GM12878 (cell line): ENCODE measurements at regions not wholly inside any gene's neighbourhood (a gene's known extent, or its start where the extent isn't known, plus 50 kb on each side); places are given as distances from the start of the nearest gene placed in this dataset.

Experiments
- ATF7 ChIP-seq: fragments of 450-650 bp; IDR thresholded peaks from 2 replicates; pipeline ENCODE4 v1.6.1; 2016; ENCODE audit warnings: low read depth, mild to moderate bottlenecking
- EGR1 ChIP-seq, 2 experiments: IDR thresholded peaks; 1 replicate in 1 of 2; 2 replicates in 1 of 2; pipeline ENCODE4 v1.6.1; 2011 to 2012; ENCODE audit warnings: low read depth in 2 of 2, low read length in 2 of 2, borderline replicate concordance in 1 of 2, mild to moderate bottlenecking in 1 of 2, moderate library complexity in 1 of 2
- IRF4 ChIP-seq: IDR thresholded peaks from 2 replicates; pipeline ENCODE4 v1.6.1; 2011; ENCODE audit warnings: low read depth, low read length
- MYC ChIP-seq: IDR thresholded peaks from 2 replicates; pipeline ENCODE4 v1.6.1; 2011; ENCODE audit warnings: mild to moderate bottlenecking, low read length, moderate library complexity, inconsistent platforms; ENCODE audit not compliant: insufficient read depth, insufficient replicate concordance, insufficient read length, severe bottlenecking
- NFIC ChIP-seq: IDR thresholded peaks from 2 replicates; pipeline ENCODE4 v1.6.1; 2012; ENCODE audit warnings: low read depth, mild to moderate bottlenecking, inconsistent platforms, low read length, moderate library complexity
- NFXL1 ChIP-seq: fragments of 450-650 bp; IDR thresholded peaks from 2 replicates; pipeline ENCODE4 v1.6.1; 2017; ENCODE audit warnings: antibody characterized with exemption, mild to moderate bottlenecking, borderline replicate concordance
- RAD21 ChIP-seq: IDR thresholded peaks from 2 replicates; pipeline ENCODE4 v1.6.1; 2011; ENCODE audit warnings: mild to moderate bottlenecking, low read depth, low read length, moderate library complexity; ENCODE audit not compliant: insufficient read depth
- RAD51 ChIP-seq: fragments of 450-650 bp; IDR thresholded peaks from 2 replicates; pipeline ENCODE4 v1.6.1; 2016; ENCODE audit warnings: moderate library complexity, mild to moderate bottlenecking, inconsistent platforms
- RB1 ChIP-seq: fragments of 450-650 bp; formaldehyde crosslinking; IDR thresholded peaks from 2 replicates; pipeline ENCODE4 v1.6.1; 2017; ENCODE audit warnings: mild to moderate bottlenecking, borderline replicate concordance
- SMAD1 ChIP-seq: fragments of 450-650 bp; IDR thresholded peaks from 2 replicates; pipeline ENCODE4 v1.6.1; 2018; ENCODE audit warnings: mild to moderate bottlenecking, low read depth; ENCODE audit not compliant: partially characterized antibody
- SREBF2 ChIP-seq: IDR thresholded peaks from 2 replicates; pipeline ENCODE4 v1.6.1; 2012; ENCODE audit warnings: mild to moderate bottlenecking, low read length
- TARDBP ChIP-seq: IDR thresholded peaks from 2 replicates; pipeline ENCODE4 v1.6.1; 2016; ENCODE audit warnings: borderline replicate concordance
- YY1 ChIP-seq: IDR thresholded peaks from 2 replicates; pipeline ENCODE4 v1.6.1; 2011; ENCODE audit warnings: low read depth, mild to moderate bottlenecking, low read length
- ZZZ3 ChIP-seq: IDR thresholded peaks from 2 replicates; pipeline ENCODE4 v1.6.1; 2011; ENCODE audit warnings: low read depth; ENCODE audit not compliant: control insufficient read depth, insufficient read length
- TF ChIP-seq, protein P1 (sequence below): fragments of 450-650 bp; formaldehyde crosslinking; IDR thresholded peaks from 2 replicates; pipeline ENCODE4 v1.4.0; 2020; ENCODE audit warnings: mild to moderate bottlenecking, moderate library complexity
- TF ChIP-seq, protein P2 (sequence below): IDR thresholded peaks from 2 replicates; pipeline ENCODE4 v1.6.1; 2012; ENCODE audit warnings: low read length, inconsistent platforms
- TF ChIP-seq, protein P3 (sequence below): fragments of 450-650 bp; formaldehyde crosslinking; IDR thresholded peaks from 2 replicates; pipeline ENCODE4 v1.4.0; 2022; ENCODE audit warnings: mild to moderate bottlenecking, moderate library complexity
- TF ChIP-seq, protein P4 (sequence below): fragments of 450-650 bp; IDR thresholded peaks from 2 replicates; pipeline ENCODE4 v1.6.1; 2017; ENCODE audit warnings: mild to moderate bottlenecking
- TF ChIP-seq, protein P5 (sequence below): IDR thresholded peaks from 2 replicates; pipeline ENCODE4 v1.6.1; 2011; ENCODE audit warnings: borderline replicate concordance, low read depth, mild to moderate bottlenecking, moderate library complexity, low read length; ENCODE audit not compliant: insufficient read depth, poor library complexity, severe bottlenecking

DNA sequence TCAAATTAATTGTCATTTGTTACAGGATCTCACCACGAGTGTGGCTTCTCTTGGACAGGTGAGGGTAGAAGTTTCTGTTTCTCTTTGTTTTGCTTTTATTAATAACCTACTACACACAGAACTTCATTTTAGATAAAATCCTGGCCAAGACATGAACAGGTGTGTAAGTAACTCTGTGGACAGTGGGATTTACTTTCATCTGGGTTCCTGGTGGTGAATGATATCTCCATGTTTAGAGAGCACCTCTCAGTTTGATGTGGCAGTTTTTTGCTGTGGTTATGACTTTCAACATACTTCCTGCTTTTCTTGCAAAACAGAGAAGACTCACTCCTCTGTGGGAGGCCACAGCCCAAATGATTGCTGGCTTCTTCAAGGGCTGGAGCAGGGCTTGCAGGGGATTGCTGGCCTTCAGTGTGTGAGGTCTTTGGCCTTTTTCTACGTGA lies 71.1 kb upstream of the XCR1 start (continued):
- TF ChIP-seq, protein P1, sequence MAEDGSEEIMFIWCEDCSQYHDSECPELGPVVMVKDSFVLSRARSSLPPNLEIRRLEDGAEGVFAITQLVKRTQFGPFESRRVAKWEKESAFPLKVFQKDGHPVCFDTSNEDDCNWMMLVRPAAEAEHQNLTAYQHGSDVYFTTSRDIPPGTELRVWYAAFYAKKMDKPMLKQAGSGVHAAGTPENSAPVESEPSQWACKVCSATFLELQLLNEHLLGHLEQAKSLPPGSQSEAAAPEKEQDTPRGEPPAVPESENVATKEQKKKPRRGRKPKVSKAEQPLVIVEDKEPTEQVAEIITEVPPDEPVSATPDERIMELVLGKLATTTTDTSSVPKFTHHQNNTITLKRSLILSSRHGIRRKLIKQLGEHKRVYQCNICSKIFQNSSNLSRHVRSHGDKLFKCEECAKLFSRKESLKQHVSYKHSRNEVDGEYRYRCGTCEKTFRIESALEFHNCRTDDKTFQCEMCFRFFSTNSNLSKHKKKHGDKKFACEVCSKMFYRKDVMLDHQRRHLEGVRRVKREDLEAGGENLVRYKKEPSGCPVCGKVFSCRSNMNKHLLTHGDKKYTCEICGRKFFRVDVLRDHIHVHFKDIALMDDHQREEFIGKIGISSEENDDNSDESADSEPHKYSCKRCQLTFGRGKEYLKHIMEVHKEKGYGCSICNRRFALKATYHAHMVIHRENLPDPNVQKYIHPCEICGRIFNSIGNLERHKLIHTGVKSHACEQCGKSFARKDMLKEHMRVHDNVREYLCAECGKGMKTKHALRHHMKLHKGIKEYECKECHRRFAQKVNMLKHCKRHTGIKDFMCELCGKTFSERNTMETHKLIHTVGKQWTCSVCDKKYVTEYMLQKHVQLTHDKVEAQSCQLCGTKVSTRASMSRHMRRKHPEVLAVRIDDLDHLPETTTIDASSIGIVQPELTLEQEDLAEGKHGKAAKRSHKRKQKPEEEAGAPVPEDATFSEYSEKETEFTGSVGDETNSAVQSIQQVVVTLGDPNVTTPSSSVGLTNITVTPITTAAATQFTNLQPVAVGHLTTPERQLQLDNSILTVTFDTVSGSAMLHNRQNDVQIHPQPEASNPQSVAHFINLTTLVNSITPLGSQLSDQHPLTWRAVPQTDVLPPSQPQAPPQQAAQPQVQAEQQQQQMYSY (CRISPR knock-in tag) = no peak
- no peak for TF ChIP-seq SREBF2
- no peak for TF ChIP-seq SMAD1
- TF ChIP-seq, protein P2, sequence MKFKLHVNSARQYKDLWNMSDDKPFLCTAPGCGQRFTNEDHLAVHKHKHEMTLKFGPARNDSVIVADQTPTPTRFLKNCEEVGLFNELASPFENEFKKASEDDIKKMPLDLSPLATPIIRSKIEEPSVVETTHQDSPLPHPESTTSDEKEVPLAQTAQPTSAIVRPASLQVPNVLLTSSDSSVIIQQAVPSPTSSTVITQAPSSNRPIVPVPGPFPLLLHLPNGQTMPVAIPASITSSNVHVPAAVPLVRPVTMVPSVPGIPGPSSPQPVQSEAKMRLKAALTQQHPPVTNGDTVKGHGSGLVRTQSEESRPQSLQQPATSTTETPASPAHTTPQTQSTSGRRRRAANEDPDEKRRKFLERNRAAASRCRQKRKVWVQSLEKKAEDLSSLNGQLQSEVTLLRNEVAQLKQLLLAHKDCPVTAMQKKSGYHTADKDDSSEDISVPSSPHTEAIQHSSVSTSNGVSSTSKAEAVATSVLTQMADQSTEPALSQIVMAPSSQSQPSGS = peak; percentile 88
- TF ChIP-seq, protein P3, sequence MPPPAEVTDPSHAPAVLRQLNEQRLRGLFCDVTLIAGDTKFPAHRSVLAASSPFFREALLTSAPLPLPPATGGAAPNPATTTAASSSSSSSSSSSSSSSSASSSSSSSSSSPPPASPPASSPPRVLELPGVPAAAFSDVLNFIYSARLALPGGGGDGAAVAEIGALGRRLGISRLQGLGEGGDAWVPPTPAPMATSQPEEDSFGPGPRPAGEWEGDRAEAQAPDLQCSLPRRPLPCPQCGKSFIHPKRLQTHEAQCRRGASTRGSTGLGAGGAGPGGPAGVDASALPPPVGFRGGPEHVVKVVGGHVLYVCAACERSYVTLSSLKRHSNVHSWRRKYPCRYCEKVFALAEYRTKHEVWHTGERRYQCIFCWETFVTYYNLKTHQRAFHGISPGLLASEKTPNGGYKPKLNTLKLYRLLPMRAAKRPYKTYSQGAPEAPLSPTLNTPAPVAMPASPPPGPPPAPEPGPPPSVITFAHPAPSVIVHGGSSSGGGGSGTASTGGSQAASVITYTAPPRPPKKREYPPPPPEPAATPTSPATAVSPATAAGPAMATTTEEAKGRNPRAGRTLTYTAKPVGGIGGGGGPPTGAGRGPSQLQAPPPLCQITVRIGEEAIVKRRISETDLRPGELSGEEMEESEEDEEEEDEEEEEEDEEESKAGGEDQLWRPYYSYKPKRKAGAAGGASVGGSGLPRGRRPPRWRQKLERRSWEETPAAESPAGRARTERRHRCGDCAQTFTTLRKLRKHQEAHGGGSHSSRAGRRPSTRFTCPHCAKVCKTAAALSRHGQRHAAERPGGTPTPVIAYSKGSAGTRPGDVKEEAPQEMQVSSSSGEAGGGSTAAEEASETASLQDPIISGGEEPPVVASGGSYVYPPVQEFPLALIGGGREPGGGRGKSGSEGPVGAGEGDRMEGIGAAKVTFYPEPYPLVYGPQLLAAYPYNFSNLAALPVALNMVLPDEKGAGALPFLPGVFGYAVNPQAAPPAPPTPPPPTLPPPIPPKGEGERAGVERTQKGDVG = no peak
- TF ChIP-seq NFIC = peak; percentile 95
- no peak for TF ChIP-seq RAD21
- TF ChIP-seq, protein P4, sequence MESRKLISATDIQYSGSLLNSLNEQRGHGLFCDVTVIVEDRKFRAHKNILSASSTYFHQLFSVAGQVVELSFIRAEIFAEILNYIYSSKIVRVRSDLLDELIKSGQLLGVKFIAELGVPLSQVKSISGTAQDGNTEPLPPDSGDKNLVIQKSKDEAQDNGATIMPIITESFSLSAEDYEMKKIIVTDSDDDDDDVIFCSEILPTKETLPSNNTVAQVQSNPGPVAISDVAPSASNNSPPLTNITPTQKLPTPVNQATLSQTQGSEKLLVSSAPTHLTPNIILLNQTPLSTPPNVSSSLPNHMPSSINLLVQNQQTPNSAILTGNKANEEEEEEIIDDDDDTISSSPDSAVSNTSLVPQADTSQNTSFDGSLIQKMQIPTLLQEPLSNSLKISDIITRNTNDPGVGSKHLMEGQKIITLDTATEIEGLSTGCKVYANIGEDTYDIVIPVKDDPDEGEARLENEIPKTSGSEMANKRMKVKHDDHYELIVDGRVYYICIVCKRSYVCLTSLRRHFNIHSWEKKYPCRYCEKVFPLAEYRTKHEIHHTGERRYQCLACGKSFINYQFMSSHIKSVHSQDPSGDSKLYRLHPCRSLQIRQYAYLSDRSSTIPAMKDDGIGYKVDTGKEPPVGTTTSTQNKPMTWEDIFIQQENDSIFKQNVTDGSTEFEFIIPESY = no peak
- peak; percentile 23; the same call in 1 of the 2 replicates for TF ChIP-seq ATF7
- TF ChIP-seq ZZZ3 = no peak
- TF ChIP-seq, protein P5, sequence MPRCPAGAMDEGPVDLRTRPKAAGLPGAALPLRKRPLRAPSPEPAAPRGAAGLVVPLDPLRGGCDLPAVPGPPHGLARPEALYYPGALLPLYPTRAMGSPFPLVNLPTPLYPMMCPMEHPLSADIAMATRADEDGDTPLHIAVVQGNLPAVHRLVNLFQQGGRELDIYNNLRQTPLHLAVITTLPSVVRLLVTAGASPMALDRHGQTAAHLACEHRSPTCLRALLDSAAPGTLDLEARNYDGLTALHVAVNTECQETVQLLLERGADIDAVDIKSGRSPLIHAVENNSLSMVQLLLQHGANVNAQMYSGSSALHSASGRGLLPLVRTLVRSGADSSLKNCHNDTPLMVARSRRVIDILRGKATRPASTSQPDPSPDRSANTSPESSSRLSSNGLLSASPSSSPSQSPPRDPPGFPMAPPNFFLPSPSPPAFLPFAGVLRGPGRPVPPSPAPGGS = no peak
- no peak for TF ChIP-seq RB1
- TF ChIP-seq EGR1 (IDR thresholded peaks at IDR 0.05; ENCODE audit: borderline replicate concordance in 1 of 2, low read depth in 2 of 2, low read length in 2 of 2) = no peak
- TF ChIP-seq NFXL1 = no peak
- no peak for TF ChIP-seq RAD51
- TF ChIP-seq TARDBP = no peak
- peak; percentile 46; the same call in 1 of the 2 replicates for TF ChIP-seq YY1
- peak; percentile 97 for TF ChIP-seq IRF4
- no peak for TF ChIP-seq MYC
